ENCODE measurements at regions not wholly inside any gene's neighbourhood (a gene's known extent, or its start where the extent isn't known, plus 50 kb on each side); places are given as distances from the start of the nearest gene placed in this dataset.

GRCh38 chr14:65798216-65798615 lies 385.7 kb downstream of the FUT8 start:
- TF ChIP-seq CTCF (IDR thresholded peaks at IDR 0.05) (no peak), POLR2A (IDR thresholded peaks at IDR 0.05) (no peak)

Data from body of pancreas (tissue), 4 donors.